WERI-Rb-1 (cell line): ENCODE measurements at regions not wholly inside any gene's neighbourhood (a gene's known extent, or its start where the extent isn't known, plus 50 kb on each side); places are given as distances from the start of the nearest gene placed in this dataset.
A peak's percentile ranks its signal among the peaks of the same experiment; 100 is the strongest.

Experiments used
- DNase-seq: peaks from one replicate; pipeline ENCODE4 v3.0.0-alpha.2; 2020
- H3K27ac ChIP-seq: fragments of 250-450 bp; sonication (Bioruptor Pico); 2 replicates; pipeline ENCODE4 v1.5.1; 2020; ENCODE audit warnings: mild to moderate bottlenecking, moderate library complexity
- H3K27me3 ChIP-seq: fragments of 250-450 bp; sonication (Bioruptor Pico); 2 replicates; pipeline ENCODE4 v1.5.1; 2021; ENCODE audit warnings: mild to moderate bottlenecking, low read depth, moderate library complexity; ENCODE audit not compliant: insufficient read depth, severe bottlenecking
- H3K36me3 ChIP-seq: fragments of 250-450 bp; sonication (Bioruptor Pico); 2 replicates; pipeline ENCODE4 v1.5.1; 2020; ENCODE audit warnings: mild to moderate bottlenecking, moderate library complexity
- H3K4me3 ChIP-seq: 2 replicates; pipeline ENCODE4 v1.5.1; 2011; ENCODE audit warnings: low read depth, mild to moderate bottlenecking, control low read depth, low read length
- H3K9me3 ChIP-seq: fragments of 250-450 bp; sonication (Bioruptor Pico); 2 replicates; pipeline ENCODE4 v1.5.1; 2021; ENCODE audit warnings: mild to moderate bottlenecking, moderate library complexity; ENCODE audit not compliant: severe bottlenecking
- TF ChIP-seq, protein P1 (sequence below): IDR thresholded peaks from 2 replicates; pipeline ENCODE4 v1.5.1; 2011; ENCODE audit warnings: low read depth, mild to moderate bottlenecking, control low read depth, inconsistent platforms, low read length

DNA sequence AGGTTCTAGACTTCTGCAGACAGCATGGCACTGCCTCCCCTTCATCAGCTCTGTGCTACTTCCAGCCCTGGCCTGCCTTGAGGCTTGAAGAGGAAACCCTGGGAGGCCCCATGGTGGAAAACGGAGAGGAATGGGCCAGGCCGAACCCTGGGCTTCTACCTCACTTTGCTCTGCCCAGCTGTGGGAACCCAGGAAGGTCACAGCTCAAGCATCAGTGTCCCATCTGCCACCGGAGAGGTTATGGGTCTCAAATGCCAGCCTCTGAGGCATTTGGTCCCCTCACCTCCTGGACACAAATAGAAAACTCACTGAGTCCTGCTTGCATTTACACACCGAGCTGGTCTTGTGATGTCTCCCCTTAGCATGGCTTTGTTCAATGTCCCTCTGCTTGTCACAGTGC lies 80.1 kb upstream of the ALDH1B1 start:
- H3K27ac ChIP-seq, result no peak overlapping the region
- no peaks in the 10 kb centered on the region for H3K9me3 ChIP-seq
- no peak overlapping the region for H3K4me3 ChIP-seq
- H3K27me3 ChIP-seq, result no peaks in the 10 kb centered on the region
- DNase-seq, result no peak
- H3K36me3 ChIP-seq, result no peaks in the 10 kb centered on the region
- TF ChIP-seq, protein P1, sequence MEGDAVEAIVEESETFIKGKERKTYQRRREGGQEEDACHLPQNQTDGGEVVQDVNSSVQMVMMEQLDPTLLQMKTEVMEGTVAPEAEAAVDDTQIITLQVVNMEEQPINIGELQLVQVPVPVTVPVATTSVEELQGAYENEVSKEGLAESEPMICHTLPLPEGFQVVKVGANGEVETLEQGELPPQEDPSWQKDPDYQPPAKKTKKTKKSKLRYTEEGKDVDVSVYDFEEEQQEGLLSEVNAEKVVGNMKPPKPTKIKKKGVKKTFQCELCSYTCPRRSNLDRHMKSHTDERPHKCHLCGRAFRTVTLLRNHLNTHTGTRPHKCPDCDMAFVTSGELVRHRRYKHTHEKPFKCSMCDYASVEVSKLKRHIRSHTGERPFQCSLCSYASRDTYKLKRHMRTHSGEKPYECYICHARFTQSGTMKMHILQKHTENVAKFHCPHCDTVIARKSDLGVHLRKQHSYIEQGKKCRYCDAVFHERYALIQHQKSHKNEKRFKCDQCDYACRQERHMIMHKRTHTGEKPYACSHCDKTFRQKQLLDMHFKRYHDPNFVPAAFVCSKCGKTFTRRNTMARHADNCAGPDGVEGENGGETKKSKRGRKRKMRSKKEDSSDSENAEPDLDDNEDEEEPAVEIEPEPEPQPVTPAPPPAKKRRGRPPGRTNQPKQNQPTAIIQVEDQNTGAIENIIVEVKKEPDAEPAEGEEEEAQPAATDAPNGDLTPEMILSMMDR, result no peak

DNA sequence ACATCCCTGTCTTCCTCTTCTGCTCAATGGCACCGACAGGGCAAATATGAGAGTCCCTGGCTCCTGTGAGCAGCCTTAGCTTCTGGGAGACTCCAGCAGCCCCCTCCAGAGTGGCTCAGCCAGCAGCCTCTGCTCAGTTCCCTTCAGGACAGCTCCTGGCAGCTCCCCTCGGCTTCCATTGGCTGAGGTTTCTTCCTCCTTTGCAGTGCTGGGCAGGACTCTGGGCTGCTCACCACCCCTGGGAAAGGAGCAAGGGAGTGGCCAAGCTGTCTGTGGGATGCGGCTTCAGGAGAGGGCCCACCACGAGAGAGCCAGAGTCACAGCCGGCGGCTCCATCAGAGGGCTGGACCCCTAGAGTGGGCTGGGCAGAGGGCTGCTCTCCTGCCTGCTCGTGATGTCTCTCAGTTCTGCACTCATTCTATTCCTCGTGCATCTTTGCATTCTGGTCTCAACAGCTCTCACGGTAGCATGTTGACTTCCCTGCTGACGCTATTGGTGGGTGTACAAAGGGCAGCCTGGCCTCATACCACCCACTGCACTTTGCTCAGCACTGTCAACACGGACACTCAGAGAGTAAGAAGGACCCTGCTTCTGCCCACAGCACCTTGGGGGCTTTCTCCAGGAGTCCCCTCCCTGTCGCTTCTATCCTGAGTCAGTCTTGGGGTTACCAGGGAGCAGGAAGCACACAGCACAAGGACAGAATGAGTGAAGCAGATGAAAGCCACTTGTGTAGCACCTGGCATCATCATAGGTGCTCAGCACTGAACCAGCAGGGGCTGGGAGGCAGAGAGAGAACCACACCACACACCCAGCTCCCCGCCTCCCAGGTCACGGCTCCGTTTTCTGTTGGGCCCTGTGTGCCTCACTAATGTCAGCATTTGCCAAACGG lies 80.9 kb upstream of the ALDH1B1 start:
- TF ChIP-seq, protein P1, result no peak
- H3K9me3 ChIP-seq, result no peaks in the 10 kb centered on the region
- DNase-seq, result peak; percentile 15
- no peaks in the 10 kb centered on the region for H3K36me3 ChIP-seq
- no peak overlapping the region for H3K27ac ChIP-seq
- no peak overlapping the region for H3K4me3 ChIP-seq
- H3K27me3 ChIP-seq, result no peaks in the 10 kb centered on the region

DNA sequence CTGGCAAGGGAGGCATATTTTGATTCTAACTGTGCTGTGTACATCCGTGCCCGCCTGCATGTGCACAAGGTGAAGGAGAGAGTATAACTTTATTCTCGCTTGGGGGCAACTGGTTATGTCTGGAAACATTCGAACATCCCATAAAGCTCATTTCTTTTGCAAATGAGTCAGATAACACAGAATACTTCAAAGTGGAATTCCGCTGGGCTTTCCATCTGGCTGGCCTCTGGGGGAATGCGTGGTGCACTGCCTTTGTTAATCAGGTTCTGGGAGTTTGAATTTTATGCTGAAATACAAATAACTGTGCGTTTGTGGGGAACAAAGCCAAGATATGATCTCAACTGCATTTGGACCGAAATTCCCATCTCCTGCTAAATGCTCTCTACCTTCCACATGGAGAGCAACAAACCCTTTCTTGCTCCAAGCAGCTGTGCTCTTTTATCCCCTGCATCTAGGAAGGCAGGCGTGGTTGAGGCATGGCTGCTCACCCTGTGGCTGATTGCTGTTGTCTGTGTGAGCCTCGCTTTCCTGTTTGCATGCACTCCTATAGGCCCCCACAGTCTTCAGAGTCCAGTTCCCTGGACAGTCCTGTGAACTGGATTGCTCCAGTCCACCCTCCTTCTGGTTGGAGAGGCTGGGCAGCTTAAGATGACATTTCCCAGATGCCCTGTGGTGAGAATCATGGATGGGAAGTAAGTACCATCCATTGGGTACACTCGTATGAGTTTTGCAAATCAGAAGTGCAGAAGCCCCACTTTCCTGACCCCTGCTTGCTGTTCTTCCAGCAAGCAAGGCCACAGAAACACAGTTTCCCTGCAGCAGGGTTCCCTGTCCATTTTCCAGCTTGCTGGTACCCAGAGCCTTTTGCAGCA lies 82.9 kb upstream of the ALDH1B1 start:
- no peak overlapping the region for H3K4me3 ChIP-seq
- no peaks in the 10 kb centered on the region for H3K9me3 ChIP-seq
- no peaks in the 10 kb centered on the region for H3K27me3 ChIP-seq
- TF ChIP-seq, protein P1, result no peak
- DNase-seq, result no peak
- no peaks in the 10 kb centered on the region for H3K36me3 ChIP-seq
- no peak overlapping the region for H3K27ac ChIP-seq

DNA sequence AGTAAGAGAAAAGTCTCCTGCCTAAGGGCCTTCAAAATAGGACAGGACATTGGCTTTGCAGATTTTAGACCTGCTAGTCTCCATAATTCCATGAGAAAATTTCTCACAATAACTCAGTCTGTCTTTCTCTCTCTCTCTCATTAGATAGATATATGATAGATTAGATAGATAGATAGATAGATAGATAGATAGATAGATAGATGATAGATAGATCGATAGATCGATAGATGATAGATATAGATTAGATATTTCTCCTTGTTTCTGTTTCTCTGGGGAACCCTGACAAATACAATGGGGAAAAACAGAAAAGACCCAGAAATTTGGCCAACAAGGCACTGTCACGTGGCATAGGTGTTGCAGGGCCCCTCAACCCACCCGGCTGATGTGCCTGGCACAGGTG lies 84.4 kb upstream of the ALDH1B1 start:
- no peak for DNase-seq
- Histone ChIP-seq H3K9me3 (no peaks in the 10 kb centered on the region), H3K4me3 (no peak overlapping the region), H3K27me3 (no peaks in the 10 kb centered on the region), H3K27ac (no peak overlapping the region), H3K36me3 (no peaks in the 10 kb centered on the region)
- TF ChIP-seq, protein P1, result no peak

DNA sequence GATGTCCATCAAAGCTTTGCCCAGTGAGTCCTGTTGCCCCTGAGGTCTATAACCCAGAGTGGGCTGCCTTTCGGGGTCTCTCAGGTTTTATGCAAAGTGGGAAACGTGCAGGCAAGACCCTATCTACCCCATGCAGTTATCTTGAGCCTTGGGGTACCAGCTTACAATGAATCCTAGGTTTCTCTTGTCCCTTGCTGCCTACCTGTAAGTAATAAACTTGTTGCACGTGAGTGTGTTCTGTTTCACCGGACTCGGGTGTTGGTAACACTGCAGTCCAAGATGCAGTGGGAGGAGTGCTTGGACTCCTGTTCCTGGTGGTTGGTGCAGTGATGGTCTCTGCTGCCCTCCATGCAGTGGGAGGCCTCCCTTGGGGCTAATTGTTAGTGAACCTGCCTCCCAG lies 85.6 kb upstream of the ALDH1B1 start:
- no peaks in the 10 kb centered on the region for H3K36me3 ChIP-seq
- H3K4me3 ChIP-seq, result no peak overlapping the region
- no peak for DNase-seq
- no peaks in the 10 kb centered on the region for H3K27me3 ChIP-seq
- H3K9me3 ChIP-seq, result no peaks in the 10 kb centered on the region
- no peak overlapping the region for H3K27ac ChIP-seq
- TF ChIP-seq, protein P1, result no peak
